HG03439 (cell line): ENCODE measurements at regions not wholly inside any gene's neighbourhood (a gene's known extent, or its start where the extent isn't known, plus 50 kb on each side); places are given as distances from the start of the nearest gene placed in this dataset.

Experiments
- ATAC-seq: cut with Tn5 transposase; IDR thresholded peaks from one replicate; pipeline ENCODE4 v1.9.1; 2021; ENCODE audit warnings: mild to moderate bottlenecking, moderate library complexity; ENCODE audit not compliant: unreplicated experiment

GRCh38 chr1:218670875-218671274 is 325.7 kb downstream of the TGFB2 start:
- ATAC-seq = no peak

- ATAC-seq = no peak
Observed at GRCh38 chr1:218671573-218671972, 326.4 kb downstream of the TGFB2 start.

GRCh38 chr1:218673170-218673569 is 328.0 kb downstream of the TGFB2 start:
- no peak for ATAC-seq

GRCh38 chr1:218674280-218674773 is 329.2 kb downstream of the TGFB2 start:
- no peak for ATAC-seq

- no peak for ATAC-seq
Observed at GRCh38 chr1:218677026-218677425, 331.9 kb downstream of the TGFB2 start.

- ATAC-seq = no peak
Observed at GRCh38 chr1:218679391-218679790, 334.3 kb downstream of the TGFB2 start.

- ATAC-seq = no peak
Observed at GRCh38 chr1:218679988-218680748, 335.0 kb downstream of the TGFB2 start.

GRCh38 chr1:218683242-218683641 is 338.1 kb downstream of the TGFB2 start:
- ATAC-seq = no peak

- ATAC-seq = no peak
Observed at GRCh38 chr1:218686258-218686657, 341.1 kb downstream of the TGFB2 start.

GRCh38 chr1:218686761-218687160 is 341.6 kb downstream of the TGFB2 start:
- no peak for ATAC-seq

- ATAC-seq = no peak
Observed at GRCh38 chr1:218692808-218693207, 347.7 kb downstream of the TGFB2 start.

GRCh38 chr1:218693599-218693998 is 348.5 kb downstream of the TGFB2 start:
- ATAC-seq = no peak

GRCh38 chr1:218694085-218694484 is 348.9 kb downstream of the TGFB2 start:
- no peak for ATAC-seq

GRCh38 chr1:218694636-218695035 is 349.5 kb downstream of the TGFB2 start:
- ATAC-seq = no peak

- ATAC-seq = no peak
Observed at GRCh38 chr1:218695525-218695924, 350.4 kb downstream of the TGFB2 start.

GRCh38 chr1:218698141-218698540 is 353.0 kb downstream of the TGFB2 start:
- no peak for ATAC-seq

- no peak for ATAC-seq
Observed at GRCh38 chr1:218699421-218699820, 354.3 kb downstream of the TGFB2 start.

GRCh38 chr1:218699865-218700264 is 354.7 kb downstream of the TGFB2 start:
- no peak for ATAC-seq

GRCh38 chr1:218700666-218701065 is 355.5 kb downstream of the TGFB2 start:
- ATAC-seq = no peak

GRCh38 chr1:218701131-218701530 is 356.0 kb downstream of the TGFB2 start:
- no peak for ATAC-seq

GRCh38 chr1:218702775-218703174 is 357.6 kb downstream of the TGFB2 start:
- no peak for ATAC-seq

- no peak for ATAC-seq
Observed at GRCh38 chr1:218703836-218704235, 358.7 kb downstream of the TGFB2 start.

- ATAC-seq = no peak
Observed at GRCh38 chr1:218705391-218705790, 360.3 kb downstream of the TGFB2 start.
